ENCODE measurements at regions not wholly inside any gene's neighbourhood (a gene's known extent, or its start where the extent isn't known, plus 50 kb on each side); places are given as distances from the start of the nearest gene placed in this dataset.

DNA sequence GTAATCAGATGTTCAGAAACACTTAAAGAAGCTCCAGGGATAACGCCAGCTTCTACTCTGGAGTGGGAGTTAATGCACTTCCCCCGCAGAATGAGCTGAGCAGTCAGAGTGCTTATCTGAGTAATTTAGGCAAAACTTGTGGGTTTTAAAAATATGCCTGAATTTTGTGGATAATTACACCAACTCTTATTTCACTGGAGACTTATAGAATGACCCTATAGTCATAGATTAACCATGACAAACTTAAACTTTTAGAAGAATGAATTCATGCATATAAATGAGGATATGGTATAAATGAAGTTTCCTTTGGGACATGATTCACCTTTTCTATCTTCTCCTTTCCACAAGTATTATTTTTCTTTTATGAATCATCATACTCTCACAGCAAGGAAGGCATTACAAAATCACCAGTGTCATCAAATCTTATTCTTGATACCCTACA, 241.1 kb upstream of the FBXO33 start:
- no peaks in the 10 kb centered on the region for H3K4me1 ChIP-seq (ENCODE audit: control insufficient read depth, insufficient read depth, low read length)
- no peaks in the 10 kb centered on the region for H3K9me3 ChIP-seq (ENCODE audit: control insufficient read depth, insufficient read depth, low read depth, low read length)
- no TSS peak for BruUV-seq (replicated peaks)
- intact Hi-C loops (cut with micrococcal nuclease; ENCODE audit: unreplicated experiment) = no loop called here
- POLR2A ChIA-PET = no interaction called here
- CTCF ChIA-PET = no interaction called here
- in situ Hi-C loops (cut with HindIII; ENCODE audit: low pct_unique_long_range_greater_than_20kb, low sequenced_read_pairs) = no loop called here
- no peak overlapping the region for H3K27ac ChIP-seq (ENCODE audit: low read length)
- TF ChIP-seq TCF7L2 (IDR thresholded peaks at IDR 0.05; ENCODE audit: low read depth, low read length) (no peak), SIN3A (IDR thresholded peaks at IDR 0.05; ENCODE audit: borderline replicate concordance, insufficient read depth, low read depth, low read length) (no peak), POLR2AphosphoS5 (IDR thresholded peaks at IDR 0.05; ENCODE audit: low read depth, low read length) (no peak)
- TF ChIP-seq, protein P1, sequence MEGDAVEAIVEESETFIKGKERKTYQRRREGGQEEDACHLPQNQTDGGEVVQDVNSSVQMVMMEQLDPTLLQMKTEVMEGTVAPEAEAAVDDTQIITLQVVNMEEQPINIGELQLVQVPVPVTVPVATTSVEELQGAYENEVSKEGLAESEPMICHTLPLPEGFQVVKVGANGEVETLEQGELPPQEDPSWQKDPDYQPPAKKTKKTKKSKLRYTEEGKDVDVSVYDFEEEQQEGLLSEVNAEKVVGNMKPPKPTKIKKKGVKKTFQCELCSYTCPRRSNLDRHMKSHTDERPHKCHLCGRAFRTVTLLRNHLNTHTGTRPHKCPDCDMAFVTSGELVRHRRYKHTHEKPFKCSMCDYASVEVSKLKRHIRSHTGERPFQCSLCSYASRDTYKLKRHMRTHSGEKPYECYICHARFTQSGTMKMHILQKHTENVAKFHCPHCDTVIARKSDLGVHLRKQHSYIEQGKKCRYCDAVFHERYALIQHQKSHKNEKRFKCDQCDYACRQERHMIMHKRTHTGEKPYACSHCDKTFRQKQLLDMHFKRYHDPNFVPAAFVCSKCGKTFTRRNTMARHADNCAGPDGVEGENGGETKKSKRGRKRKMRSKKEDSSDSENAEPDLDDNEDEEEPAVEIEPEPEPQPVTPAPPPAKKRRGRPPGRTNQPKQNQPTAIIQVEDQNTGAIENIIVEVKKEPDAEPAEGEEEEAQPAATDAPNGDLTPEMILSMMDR (IDR thresholded peaks at IDR 0.05) = no peak
- TF ChIP-seq, protein P2, sequence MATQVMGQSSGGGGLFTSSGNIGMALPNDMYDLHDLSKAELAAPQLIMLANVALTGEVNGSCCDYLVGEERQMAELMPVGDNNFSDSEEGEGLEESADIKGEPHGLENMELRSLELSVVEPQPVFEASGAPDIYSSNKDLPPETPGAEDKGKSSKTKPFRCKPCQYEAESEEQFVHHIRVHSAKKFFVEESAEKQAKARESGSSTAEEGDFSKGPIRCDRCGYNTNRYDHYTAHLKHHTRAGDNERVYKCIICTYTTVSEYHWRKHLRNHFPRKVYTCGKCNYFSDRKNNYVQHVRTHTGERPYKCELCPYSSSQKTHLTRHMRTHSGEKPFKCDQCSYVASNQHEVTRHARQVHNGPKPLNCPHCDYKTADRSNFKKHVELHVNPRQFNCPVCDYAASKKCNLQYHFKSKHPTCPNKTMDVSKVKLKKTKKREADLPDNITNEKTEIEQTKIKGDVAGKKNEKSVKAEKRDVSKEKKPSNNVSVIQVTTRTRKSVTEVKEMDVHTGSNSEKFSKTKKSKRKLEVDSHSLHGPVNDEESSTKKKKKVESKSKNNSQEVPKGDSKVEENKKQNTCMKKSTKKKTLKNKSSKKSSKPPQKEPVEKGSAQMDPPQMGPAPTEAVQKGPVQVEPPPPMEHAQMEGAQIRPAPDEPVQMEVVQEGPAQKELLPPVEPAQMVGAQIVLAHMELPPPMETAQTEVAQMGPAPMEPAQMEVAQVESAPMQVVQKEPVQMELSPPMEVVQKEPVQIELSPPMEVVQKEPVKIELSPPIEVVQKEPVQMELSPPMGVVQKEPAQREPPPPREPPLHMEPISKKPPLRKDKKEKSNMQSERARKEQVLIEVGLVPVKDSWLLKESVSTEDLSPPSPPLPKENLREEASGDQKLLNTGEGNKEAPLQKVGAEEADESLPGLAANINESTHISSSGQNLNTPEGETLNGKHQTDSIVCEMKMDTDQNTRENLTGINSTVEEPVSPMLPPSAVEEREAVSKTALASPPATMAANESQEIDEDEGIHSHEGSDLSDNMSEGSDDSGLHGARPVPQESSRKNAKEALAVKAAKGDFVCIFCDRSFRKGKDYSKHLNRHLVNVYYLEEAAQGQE (IDR thresholded peaks at IDR 0.05; ENCODE audit: insufficient read depth in 1 of 2, low read depth in 2 of 2, low read length in 1 of 2) = no peak
- H3K27me3 ChIP-seq (ENCODE audit: control insufficient read depth, insufficient read depth, low read length) = no peaks in the 10 kb centered on the region
- no peak for ATAC-seq
- no peak for DNase-seq (ENCODE audit: low read depth, low spot score)
- no peak overlapping the region for H3K4me3 ChIP-seq (ENCODE audit: low read depth in 2 of 2, low read length in 2 of 2)
- H3K36me3 ChIP-seq (ENCODE audit: control insufficient read depth, insufficient read depth, low read length) = no peaks in the 10 kb centered on the region

DNA sequence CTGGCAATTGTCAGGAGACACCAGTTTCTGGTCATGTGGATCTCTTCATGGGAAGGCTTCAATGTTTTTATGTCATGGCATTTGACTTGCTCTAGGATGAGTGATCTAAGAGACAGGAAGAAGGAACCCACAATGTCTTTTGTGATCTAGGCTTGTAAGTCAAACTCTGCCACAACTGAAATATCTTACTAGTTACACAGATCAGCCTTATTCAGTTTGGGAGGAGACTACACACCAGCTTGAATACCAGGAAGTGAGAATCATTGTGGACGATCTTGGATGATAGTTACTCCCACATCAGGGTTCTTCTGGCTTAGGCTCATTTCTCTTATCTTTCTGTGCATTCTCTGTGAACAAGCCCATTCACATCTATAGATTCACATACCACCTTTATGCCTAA, 236.2 kb upstream of the FBXO33 start:
- intact Hi-C loops (cut with micrococcal nuclease; ENCODE audit: unreplicated experiment) (no loop called here), in situ Hi-C loops (cut with HindIII; ENCODE audit: low pct_unique_long_range_greater_than_20kb, low sequenced_read_pairs) (no loop called here)
- TF ChIP-seq POLR2AphosphoS5 (IDR thresholded peaks at IDR 0.05; ENCODE audit: low read depth, low read length) = no peak
- TF ChIP-seq, protein P2 (IDR thresholded peaks at IDR 0.05; ENCODE audit: insufficient read depth in 1 of 2, low read depth in 2 of 2, low read length in 1 of 2) = no peak
- no peak for TF ChIP-seq SIN3A (IDR thresholded peaks at IDR 0.05; ENCODE audit: borderline replicate concordance, insufficient read depth, low read depth, low read length)
- TF ChIP-seq TCF7L2 (IDR thresholded peaks at IDR 0.05; ENCODE audit: low read depth, low read length) = no peak
- TF ChIP-seq, protein P1 (IDR thresholded peaks at IDR 0.05) = no peak
- ATAC-seq (no peak), DNase-seq (ENCODE audit: low read depth, low spot score) (no peak)
- Histone ChIP-seq H3K36me3 (ENCODE audit: control insufficient read depth, insufficient read depth, low read length) (no peaks in the 10 kb centered on the region), H3K27me3 (ENCODE audit: control insufficient read depth, insufficient read depth, low read length) (no peaks in the 10 kb centered on the region; the same call in 1 of the 2 replicates), H3K4me3 (ENCODE audit: low read depth in 2 of 2, low read length in 2 of 2) (no peak overlapping the region), H3K27ac (ENCODE audit: low read length) (no peak overlapping the region), H3K9me3 (ENCODE audit: control insufficient read depth, insufficient read depth, low read depth, low read length) (no peaks in the 10 kb centered on the region), H3K4me1 (ENCODE audit: control insufficient read depth, insufficient read depth, low read length) (no peaks in the 10 kb centered on the region)
- ChIA-PET POLR2A (no interaction called here), CTCF (no interaction called here)
- BruUV-seq (replicated peaks) = no TSS peak

Data from Panc1 (cell line).